ENCODE measurements at regions not wholly inside any gene's neighbourhood (a gene's known extent, or its start where the extent isn't known, plus 50 kb on each side); places are given as distances from the start of the nearest gene placed in this dataset.
A peak's percentile ranks its signal among the peaks of the same experiment; 100 is the strongest.

DNA sequence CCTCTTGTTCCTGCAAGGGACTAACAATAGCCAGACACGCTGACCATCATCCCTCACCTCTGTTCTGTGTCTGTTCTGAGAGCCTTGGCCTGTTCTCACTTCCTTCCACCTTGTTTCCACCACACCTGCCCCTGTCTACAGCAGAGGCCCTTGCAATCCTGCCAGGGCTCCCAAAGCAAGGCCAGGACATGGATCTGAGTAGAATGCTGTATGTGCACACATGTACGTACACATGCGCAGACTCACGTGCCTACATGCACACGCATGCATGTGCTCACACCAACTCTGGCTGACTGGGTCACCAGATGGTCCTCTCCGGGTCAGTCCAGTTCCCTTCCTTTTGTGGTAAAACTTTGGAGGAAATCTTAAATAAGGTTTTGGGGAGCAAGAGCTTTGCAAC lies 133.0 kb upstream of the C14orf180 start:
- peak in 1 of 2 donors; percentile 37 for DNase-seq
- no peak for ATAC-seq (ENCODE audit: low FRiP score)
- H3K4me3 ChIP-seq (ENCODE audit: low read length in 2 of 2) = no peak overlapping the region
- peaks cover 6% of the 10 kb centered on the region for H3K9me3 ChIP-seq (ENCODE audit: control insufficient read depth, low read length)
- no peaks in the 10 kb centered on the region for H3K4me1 ChIP-seq (ENCODE audit: control insufficient read depth in 1 of 2, insufficient read depth in 2 of 2, low read length in 2 of 2)
- H3K36me3 ChIP-seq (ENCODE audit: control insufficient read depth in 1 of 2, insufficient read depth in 2 of 2, low read length in 1 of 2) = no peaks in the 10 kb centered on the region
- peaks cover 2 to 3% of the 10 kb centered on the region in 2 donors for H3K27me3 ChIP-seq (ENCODE audit: control insufficient read depth in 1 of 2, insufficient read depth in 2 of 2, low read length in 1 of 2)
- intact Hi-C loops (cut with DNase I) = no loop called here
- WGBS, 2 donors = 91 to 93% methylated on average over 6 of the region's 6 CpGs
- no peak overlapping the region for H3K27ac ChIP-seq (ENCODE audit: low read depth in 1 of 2, low read length in 2 of 2)

DNA sequence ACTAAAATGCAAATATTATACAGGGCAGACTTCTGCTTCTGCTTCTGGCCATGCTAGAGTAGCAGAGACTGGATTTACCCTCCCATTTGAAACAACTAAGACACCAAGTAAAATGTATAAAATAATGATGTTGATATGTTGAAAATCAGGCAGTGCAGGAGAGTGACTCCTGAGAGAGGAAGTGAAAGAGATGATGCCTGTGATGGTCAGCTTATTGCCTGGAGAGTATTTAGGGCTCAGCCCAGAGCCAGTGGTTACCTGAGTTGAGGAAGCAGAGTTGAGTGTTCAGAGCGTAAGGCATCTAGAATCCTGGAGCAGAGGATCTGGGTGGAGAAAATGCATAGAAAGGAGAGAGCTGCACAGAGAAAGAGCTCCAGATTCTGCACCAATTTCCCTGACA lies 131.8 kb upstream of the C14orf180 start:
- Histone ChIP-seq H3K27me3 (ENCODE audit: control insufficient read depth in 1 of 2, insufficient read depth in 2 of 2, low read length in 1 of 2) (peaks cover 2 to 3% of the 10 kb centered on the region in 2 donors), H3K9me3 (ENCODE audit: control insufficient read depth, low read length) (peaks cover 6% of the 10 kb centered on the region), H3K27ac (ENCODE audit: low read depth in 1 of 2, low read length in 2 of 2) (no peak overlapping the region), H3K36me3 (ENCODE audit: control insufficient read depth in 1 of 2, insufficient read depth in 2 of 2, low read length in 1 of 2) (no peaks in the 10 kb centered on the region), H3K4me3 (ENCODE audit: low read length in 2 of 2) (no peak overlapping the region), H3K4me1 (ENCODE audit: control insufficient read depth in 1 of 2, insufficient read depth in 2 of 2, low read length in 2 of 2) (no peaks in the 10 kb centered on the region)
- intact Hi-C loops (cut with DNase I) = no loop called here
- DNase-seq (no peak), ATAC-seq (ENCODE audit: low FRiP score) (no peak)
- WGBS, 2 donors = 87 to 91% methylated on average over 1 of the region's 1 CpG

DNA sequence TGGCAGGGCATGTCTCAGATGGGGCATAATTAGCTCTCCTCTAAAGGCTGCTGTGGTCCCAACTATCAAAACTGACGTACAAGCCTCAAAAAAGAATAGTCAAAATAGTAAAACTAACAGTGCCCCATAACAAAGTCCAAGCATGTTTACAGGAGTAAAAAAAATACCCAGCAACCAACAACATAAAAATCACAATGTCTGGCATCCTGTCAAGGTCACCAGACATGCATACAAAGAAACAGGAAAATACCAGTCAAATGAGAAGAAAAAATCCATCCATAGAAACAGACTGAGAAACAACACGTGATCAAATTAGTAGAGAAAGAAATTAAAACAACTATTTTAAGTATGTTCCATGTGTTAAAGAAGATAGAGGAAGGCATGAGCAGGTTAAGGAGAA lies 131.2 kb upstream of the C14orf180 start:
- DNase-seq = no peak
- Histone ChIP-seq H3K27me3 (ENCODE audit: control insufficient read depth in 1 of 2, insufficient read depth in 2 of 2, low read length in 1 of 2) (peaks cover 2 to 3% of the 10 kb centered on the region in 2 donors), H3K9me3 (ENCODE audit: control insufficient read depth, low read length) (peaks cover 6% of the 10 kb centered on the region), H3K4me3 (ENCODE audit: low read length in 2 of 2) (no peak overlapping the region), H3K4me1 (ENCODE audit: control insufficient read depth in 1 of 2, insufficient read depth in 2 of 2, low read length in 2 of 2) (no peaks in the 10 kb centered on the region), H3K27ac (ENCODE audit: low read depth in 1 of 2, low read length in 2 of 2) (no peak overlapping the region), H3K36me3 (ENCODE audit: control insufficient read depth in 1 of 2, insufficient read depth in 2 of 2, low read length in 1 of 2) (no peaks in the 10 kb centered on the region)
- 69 to 73% methylated on average over 2 of the region's 2 CpGs for WGBS, 2 donors
- intact Hi-C loops (cut with DNase I) = no loop called here
- no peak for ATAC-seq (ENCODE audit: low FRiP score)

DNA sequence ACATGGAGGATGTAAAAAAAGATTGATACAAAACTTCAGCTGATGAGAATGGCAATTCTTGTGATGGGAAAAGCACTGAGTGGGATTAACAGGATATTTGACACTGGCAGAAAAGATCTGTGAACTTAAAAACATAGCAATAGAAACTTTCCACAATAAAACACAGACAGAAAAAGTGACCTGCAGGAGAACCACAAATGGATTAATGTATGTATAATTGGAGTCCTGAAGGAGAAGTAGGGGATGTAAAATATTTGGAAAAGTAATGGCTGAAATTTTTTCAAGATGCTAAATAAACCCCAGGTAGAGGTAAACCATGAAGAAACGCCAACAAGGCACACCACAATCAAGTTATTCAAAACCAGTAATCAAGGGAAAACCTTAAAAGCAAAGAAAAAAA lies 130.8 kb upstream of the C14orf180 start:
- H3K27ac ChIP-seq (ENCODE audit: low read depth in 1 of 2, low read length in 2 of 2) = no peak overlapping the region
- no peaks in the 10 kb centered on the region for H3K36me3 ChIP-seq (ENCODE audit: control insufficient read depth in 1 of 2, insufficient read depth in 2 of 2, low read length in 1 of 2)
- 63 to 70% methylated on average over 1 of the region's 1 CpG for WGBS, 2 donors
- H3K9me3 ChIP-seq (ENCODE audit: control insufficient read depth, low read length) = peaks cover 6% of the 10 kb centered on the region
- no peak for ATAC-seq (ENCODE audit: low FRiP score)
- peaks cover 2 to 3% of the 10 kb centered on the region in 2 donors for H3K27me3 ChIP-seq (ENCODE audit: control insufficient read depth in 1 of 2, insufficient read depth in 2 of 2, low read length in 1 of 2)
- no peak for DNase-seq
- no peak overlapping the region for H3K4me3 ChIP-seq (ENCODE audit: low read length in 2 of 2)
- intact Hi-C loops (cut with DNase I) = no loop called here
- H3K4me1 ChIP-seq (ENCODE audit: control insufficient read depth in 1 of 2, insufficient read depth in 2 of 2, low read length in 2 of 2) = no peaks in the 10 kb centered on the region

DNA sequence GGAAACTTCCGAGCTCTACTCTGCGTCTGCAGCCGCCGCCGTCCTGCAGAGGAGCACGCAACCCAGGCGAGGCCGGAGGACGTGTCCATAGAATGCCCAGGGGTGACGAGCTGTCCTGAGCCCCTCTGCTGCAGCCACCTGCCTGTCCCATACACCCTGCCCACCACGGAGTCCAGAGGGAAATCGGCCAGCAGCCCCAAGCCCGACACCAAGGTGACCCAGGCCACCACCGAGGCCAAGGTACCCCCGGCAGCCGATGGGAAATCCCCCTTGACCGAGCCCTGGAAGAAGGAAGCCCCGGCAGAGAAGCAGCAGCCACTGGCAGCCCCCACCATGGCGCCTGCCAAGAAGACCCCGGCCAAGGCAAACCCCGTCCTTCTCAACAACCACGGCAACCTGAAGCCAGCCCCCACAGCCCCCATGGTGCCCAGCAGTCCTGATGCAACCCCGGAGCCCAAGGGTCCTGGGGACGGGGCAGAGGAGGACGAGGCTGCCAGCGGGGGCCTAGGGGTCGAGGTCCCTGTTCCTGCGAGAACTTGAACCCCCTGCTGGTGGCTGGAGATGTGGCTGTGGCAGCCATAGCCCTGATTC lies 128.7 kb upstream of the C14orf180 start:
- intact Hi-C loops (cut with DNase I) = no loop called here
- ATAC-seq (ENCODE audit: low FRiP score) (no peak), DNase-seq (peak in 1 of 2 donors; percentile 71)
- no peaks in the 10 kb centered on the region for H3K36me3 ChIP-seq (ENCODE audit: control insufficient read depth in 1 of 2, insufficient read depth in 2 of 2, low read length in 1 of 2)
- no peak overlapping the region for H3K27ac ChIP-seq (ENCODE audit: low read depth in 1 of 2, low read length in 2 of 2)
- no peaks in the 10 kb centered on the region for H3K4me1 ChIP-seq (ENCODE audit: control insufficient read depth in 1 of 2, insufficient read depth in 2 of 2, low read length in 2 of 2)
- H3K9me3 ChIP-seq (ENCODE audit: control insufficient read depth, low read length) = peaks cover 6% of the 10 kb centered on the region
- 92 to 93% methylated on average over 28 of the region's 28 CpGs for WGBS, 2 donors
- H3K27me3 ChIP-seq (ENCODE audit: control insufficient read depth in 1 of 2, insufficient read depth in 2 of 2, low read length in 1 of 2) = peaks cover 2 to 3% of the 10 kb centered on the region in 2 donors
- no peak overlapping the region for H3K4me3 ChIP-seq (ENCODE audit: low read length in 2 of 2)

DNA sequence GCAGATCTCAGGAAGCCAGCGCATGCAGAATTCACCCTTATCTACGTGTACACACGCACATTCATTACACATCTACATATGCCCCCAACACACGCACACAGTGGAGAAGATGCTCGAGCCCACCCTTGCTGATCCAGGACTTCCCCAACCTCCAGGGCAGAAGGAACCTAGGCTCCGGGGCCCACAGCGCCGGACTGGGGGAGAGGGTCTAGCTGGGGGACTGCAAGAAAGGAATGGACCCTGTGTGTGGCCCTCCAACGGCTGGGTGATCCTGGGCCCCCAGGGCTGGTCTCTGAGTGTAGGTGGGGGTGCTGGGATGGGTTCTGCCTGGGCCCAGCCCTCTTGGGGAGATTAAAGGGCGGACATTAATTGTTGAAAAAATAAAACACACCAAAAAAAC lies 128.1 kb upstream of the C14orf180 start:
- intact Hi-C loops (cut with DNase I) = no loop called here
- Histone ChIP-seq H3K9me3 (ENCODE audit: control insufficient read depth, low read length) (peaks cover 5% of the 10 kb centered on the region), H3K4me1 (ENCODE audit: control insufficient read depth in 1 of 2, insufficient read depth in 2 of 2, low read length in 2 of 2) (no peaks in the 10 kb centered on the region), H3K36me3 (ENCODE audit: control insufficient read depth in 1 of 2, insufficient read depth in 2 of 2, low read length in 1 of 2) (no peaks in the 10 kb centered on the region), H3K4me3 (ENCODE audit: low read length in 2 of 2) (no peak overlapping the region), H3K27ac (ENCODE audit: low read depth in 1 of 2, low read length in 2 of 2) (no peak overlapping the region), H3K27me3 (ENCODE audit: control insufficient read depth in 1 of 2, insufficient read depth in 2 of 2, low read length in 1 of 2) (peaks cover under 1 to 3% of the 10 kb centered on the region in 2 donors)
- DNase-seq (peak in 1 of 2 donors; percentile 33), ATAC-seq (ENCODE audit: low FRiP score) (no peak)
- WGBS, 2 donors = 85 to 89% methylated on average over 10 of the region's 10 CpGs

DNA sequence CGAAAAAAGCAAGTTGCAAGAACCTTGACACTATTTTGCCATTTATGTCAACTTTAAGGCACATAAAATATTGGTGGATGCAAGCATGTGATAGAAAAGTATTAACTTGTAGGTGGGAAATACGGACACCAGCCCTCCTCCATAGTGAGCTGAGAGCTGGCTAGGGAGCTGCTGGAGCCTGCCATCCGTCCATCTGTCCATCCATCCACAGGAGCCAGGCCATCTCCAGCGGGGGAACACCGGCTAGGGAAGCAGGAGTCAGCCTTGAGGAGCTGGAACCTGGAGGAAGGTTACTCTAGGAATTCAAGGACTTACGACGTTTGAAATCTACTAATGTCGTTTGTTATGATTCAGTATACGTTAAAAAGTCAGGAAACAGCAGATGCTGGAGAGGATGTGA lies 120.7 kb upstream of the C14orf180 start:
- Histone ChIP-seq H3K27ac (ENCODE audit: low read depth in 1 of 2, low read length in 2 of 2) (no peak overlapping the region), H3K27me3 (ENCODE audit: control insufficient read depth in 1 of 2, insufficient read depth in 2 of 2, low read length in 1 of 2) (no peaks in the 10 kb centered on the region), H3K36me3 (ENCODE audit: control insufficient read depth in 1 of 2, insufficient read depth in 2 of 2, low read length in 1 of 2) (no peaks in the 10 kb centered on the region), H3K4me1 (ENCODE audit: control insufficient read depth in 1 of 2, insufficient read depth in 2 of 2, low read length in 2 of 2) (no peaks in the 10 kb centered on the region), H3K4me3 (ENCODE audit: low read length in 2 of 2) (no peak overlapping the region), H3K9me3 (ENCODE audit: control insufficient read depth, low read length) (no peaks in the 10 kb centered on the region)
- 67% methylated on average over 9 of the region's 9 CpGs for WGBS, 2 donors
- intact Hi-C loops (cut with DNase I) = no loop called here
- no peak for DNase-seq
- ATAC-seq (ENCODE audit: low FRiP score) = no peak

DNA sequence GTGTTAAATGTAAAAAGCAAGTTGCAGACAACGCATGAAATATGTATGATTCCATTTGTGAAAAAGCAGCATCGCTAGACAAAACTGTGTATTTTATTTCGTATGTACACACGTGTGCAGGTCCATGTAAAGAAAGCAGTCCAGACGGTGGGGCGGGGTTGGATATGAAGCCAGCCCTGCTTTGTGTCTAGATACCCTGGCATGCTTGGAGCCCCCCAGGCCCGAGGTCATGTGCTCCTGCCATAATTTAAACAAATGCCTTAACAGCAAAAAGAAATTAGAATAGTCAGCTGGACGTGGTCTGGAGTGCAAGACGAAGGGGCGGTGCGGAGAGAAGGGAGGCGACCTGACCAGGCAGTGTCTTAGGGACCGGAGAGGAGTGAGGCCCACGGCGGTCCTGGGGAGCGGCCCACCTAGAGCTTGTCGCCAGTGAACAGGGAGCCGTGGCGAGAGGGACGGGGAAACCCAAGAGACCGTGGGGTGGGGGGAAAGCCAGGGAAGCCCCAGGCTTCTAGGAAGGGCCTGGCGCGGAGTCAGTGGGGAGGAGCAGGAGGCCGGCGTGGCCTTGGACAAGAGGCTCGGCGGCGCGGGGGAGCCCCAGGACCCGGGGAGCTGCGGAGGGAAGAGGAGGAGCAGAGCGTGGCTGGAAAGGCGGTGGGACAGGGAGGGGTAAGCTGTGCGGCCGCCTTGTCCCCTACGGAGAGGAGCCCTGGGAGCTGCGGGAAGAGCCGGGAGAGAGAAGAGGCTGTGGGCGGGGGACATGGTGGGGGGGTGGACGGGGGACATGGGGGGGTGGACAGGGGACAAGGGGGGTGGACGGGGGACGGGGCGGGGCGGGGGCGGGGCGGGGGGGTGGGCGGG lies 118.5 kb upstream of the C14orf180 start:
- H3K9me3 ChIP-seq (ENCODE audit: control insufficient read depth, low read length) = no peaks in the 10 kb centered on the region
- no peak overlapping the region for H3K27ac ChIP-seq (ENCODE audit: low read depth in 1 of 2, low read length in 2 of 2)
- intact Hi-C loops (cut with DNase I) = no loop called here
- no peaks in the 10 kb centered on the region for H3K36me3 ChIP-seq (ENCODE audit: control insufficient read depth in 1 of 2, insufficient read depth in 2 of 2, low read length in 1 of 2)
- no peaks in the 10 kb centered on the region for H3K27me3 ChIP-seq (ENCODE audit: control insufficient read depth in 1 of 2, insufficient read depth in 2 of 2, low read length in 1 of 2)
- DNase-seq (no peak), ATAC-seq (ENCODE audit: low FRiP score) (peak; percentile 29)
- H3K4me3 ChIP-seq (ENCODE audit: low read length in 2 of 2) = no peak overlapping the region
- no peaks in the 10 kb centered on the region for H3K4me1 ChIP-seq (ENCODE audit: control insufficient read depth in 1 of 2, insufficient read depth in 2 of 2, low read length in 2 of 2)
- WGBS, 2 donors = 8% methylated on average over 36 to 41 of the region's 47 CpGs
